ENCODE measurements at regions not wholly inside any gene's neighbourhood (a gene's known extent, or its start where the extent isn't known, plus 50 kb on each side); places are given as distances from the start of the nearest gene placed in this dataset.

DNA sequence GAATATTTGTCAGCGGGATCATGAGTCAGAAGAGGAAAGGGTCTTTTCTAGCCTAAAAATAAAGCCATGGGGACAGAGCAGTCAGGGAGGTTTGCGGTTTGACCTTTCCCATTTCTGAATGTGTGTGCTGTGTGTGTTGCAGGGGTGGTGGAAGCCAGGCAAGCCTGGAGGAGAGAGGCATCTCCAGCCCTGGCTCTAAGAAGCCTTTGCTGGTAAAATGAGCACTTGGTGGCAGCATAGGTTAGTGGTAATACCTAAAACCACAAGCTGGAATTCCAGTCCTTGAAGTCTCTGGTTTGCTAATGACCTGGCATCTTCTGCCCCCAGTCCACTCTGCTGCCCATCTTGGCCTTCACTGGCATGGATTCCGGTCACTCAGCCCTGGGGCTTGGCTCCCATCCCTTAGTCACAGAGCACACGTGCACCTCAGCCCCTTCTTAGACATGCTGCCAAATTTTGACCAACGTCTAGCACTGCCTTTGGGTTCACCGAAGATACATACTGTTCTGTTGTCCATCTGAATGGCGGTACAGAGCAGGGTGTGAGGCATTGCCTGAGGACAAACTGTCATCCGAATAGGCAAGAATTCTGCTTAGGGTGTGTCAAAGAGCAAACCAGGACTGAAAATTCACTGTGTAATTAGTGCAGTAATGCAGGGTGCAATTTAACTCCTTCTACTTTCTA, 52.7 kb downstream of the KCNA5 start:
- peaks cover 3% of the 10 kb centered on the region for H3K27me3 ChIP-seq (replicated peaks; ENCODE audit: control insufficient read depth, insufficient read depth, low read length)
- no peak for DNase-seq (ENCODE audit: extremely low read depth, insufficient read length)

DNA sequence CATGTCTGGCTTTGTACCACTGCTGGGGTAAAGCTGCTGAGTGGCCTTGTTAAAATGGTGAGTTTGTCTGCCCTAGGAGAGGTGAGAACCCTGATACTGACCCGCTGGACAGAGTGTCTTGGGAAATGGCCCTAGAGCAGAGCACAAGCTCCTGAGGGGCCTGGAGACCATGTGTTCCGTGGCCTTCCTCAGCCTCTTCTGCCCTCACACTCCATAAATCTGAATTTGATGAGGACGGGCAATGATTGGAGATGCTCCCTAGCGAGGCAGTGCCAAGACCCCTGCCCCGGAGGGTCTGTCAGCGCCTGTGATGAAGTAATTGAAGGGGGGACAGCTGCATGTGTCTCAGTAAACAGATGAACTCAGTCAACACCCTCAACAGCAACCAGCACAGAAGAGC, 54.1 kb downstream of the KCNA5 start:
- DNase-seq (ENCODE audit: extremely low read depth, insufficient read length), result no peak
- Histone ChIP-seq H3K4me3 (replicated peaks; ENCODE audit: low read depth, low read length) (no peak overlapping the region), H3K27me3 (replicated peaks; ENCODE audit: control insufficient read depth, insufficient read depth, low read length) (peaks cover 3% of the 10 kb centered on the region), H3K36me3 (ENCODE audit: control insufficient read depth, insufficient read depth, low read length) (no peaks in the 10 kb centered on the region)
- TF ChIP-seq CTCF (IDR thresholded peaks at IDR 0.05; ENCODE audit: insufficient read depth, low read length, poor library complexity, severe bottlenecking), result no peak

More for the DNA sequence above, 52.7 kb downstream of the KCNA5 start:
- no peak overlapping the region for H3K4me3 ChIP-seq (replicated peaks; ENCODE audit: low read depth, low read length)
- no peak for TF ChIP-seq CTCF (IDR thresholded peaks at IDR 0.05; ENCODE audit: insufficient read depth, low read length, poor library complexity, severe bottlenecking)
- no peaks in the 10 kb centered on the region for H3K36me3 ChIP-seq (ENCODE audit: control insufficient read depth, insufficient read depth, low read length)

DNA sequence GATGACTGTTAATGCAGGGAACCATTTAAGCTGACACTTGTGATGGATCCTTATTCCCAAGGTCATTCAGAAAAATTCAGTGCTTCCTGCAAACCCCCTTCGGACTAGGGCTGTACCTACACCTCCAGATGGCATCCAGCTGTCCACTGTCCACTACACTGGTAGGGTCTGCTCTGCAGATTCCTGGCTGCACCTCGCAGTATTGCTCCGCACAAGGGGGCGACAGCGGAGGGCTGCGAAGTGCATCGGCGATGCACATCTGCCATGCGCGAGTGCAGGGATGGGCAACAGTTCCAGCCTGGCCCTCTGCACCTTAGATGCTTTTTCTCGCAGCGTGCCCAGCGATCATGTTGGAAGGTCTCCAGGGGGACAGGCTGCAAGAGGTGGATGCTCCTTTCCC, 55.5 kb downstream of the KCNA5 start:
- Histone ChIP-seq H3K27me3 (replicated peaks; ENCODE audit: control insufficient read depth, insufficient read depth, low read length) (peaks cover 3% of the 10 kb centered on the region), H3K4me3 (replicated peaks; ENCODE audit: low read depth, low read length) (no peak overlapping the region), H3K36me3 (ENCODE audit: control insufficient read depth, insufficient read depth, low read length) (no peaks in the 10 kb centered on the region)
- TF ChIP-seq CTCF (IDR thresholded peaks at IDR 0.05; ENCODE audit: insufficient read depth, low read length, poor library complexity, severe bottlenecking), result no peak
- no peak for DNase-seq (ENCODE audit: extremely low read depth, insufficient read length)

- H3K36me3 ChIP-seq (ENCODE audit: control insufficient read depth, insufficient read depth, low read length), result no peaks in the 10 kb centered on the region
- no peak overlapping the region for H3K4me3 ChIP-seq (replicated peaks; ENCODE audit: low read depth, low read length)
- peaks cover 3% of the 10 kb centered on the region for H3K27me3 ChIP-seq (replicated peaks; ENCODE audit: control insufficient read depth, insufficient read depth, low read length)
- DNase-seq (ENCODE audit: extremely low read depth, insufficient read length), result no peak
- TF ChIP-seq CTCF (IDR thresholded peaks at IDR 0.05; ENCODE audit: insufficient read depth, low read length, poor library complexity, severe bottlenecking), result no peak
These were observed 55.9 kb downstream of the KCNA5 start for GRCh38 chr12:5099591-5099990.

GRCh38 chr12:5101686-5102085, 58.0 kb downstream of the KCNA5 start:
- no peak for DNase-seq (ENCODE audit: extremely low read depth, insufficient read length)

More at GRCh38 chr12:5101686-5102085, 58.0 kb downstream of the KCNA5 start:
- H3K27me3 ChIP-seq (replicated peaks; ENCODE audit: control insufficient read depth, insufficient read depth, low read length), result peaks cover 3% of the 10 kb centered on the region
- H3K4me3 ChIP-seq (replicated peaks; ENCODE audit: low read depth, low read length), result no peak overlapping the region
- no peaks in the 10 kb centered on the region for H3K36me3 ChIP-seq (ENCODE audit: control insufficient read depth, insufficient read depth, low read length)
- no peak for TF ChIP-seq CTCF (IDR thresholded peaks at IDR 0.05; ENCODE audit: insufficient read depth, low read length, poor library complexity, severe bottlenecking)

Data from GM06990 (cell line).